Astrocyte (in vitro differentiated cells and primary cell): ENCODE measurements at regions not wholly inside any gene's neighbourhood (a gene's known extent, or its start where the extent isn't known, plus 50 kb on each side); places are given as distances from the start of the nearest gene placed in this dataset.

Source experiments
- EZH2 ChIP-seq: IDR thresholded peaks from 2 replicates; pipeline ENCODE4 v1.6.1; 2012; ENCODE audit warnings: mild to moderate bottlenecking, low read length, inconsistent platforms; ENCODE audit not compliant: insufficient read depth
- TF ChIP-seq, protein P1 (sequence below): IDR thresholded peaks from 2 replicates; pipeline ENCODE4 v1.5.1; 2011; ENCODE audit warnings: low read depth, mild to moderate bottlenecking, inconsistent platforms, low read length, moderate library complexity; ENCODE audit not compliant: insufficient read depth

DNA sequence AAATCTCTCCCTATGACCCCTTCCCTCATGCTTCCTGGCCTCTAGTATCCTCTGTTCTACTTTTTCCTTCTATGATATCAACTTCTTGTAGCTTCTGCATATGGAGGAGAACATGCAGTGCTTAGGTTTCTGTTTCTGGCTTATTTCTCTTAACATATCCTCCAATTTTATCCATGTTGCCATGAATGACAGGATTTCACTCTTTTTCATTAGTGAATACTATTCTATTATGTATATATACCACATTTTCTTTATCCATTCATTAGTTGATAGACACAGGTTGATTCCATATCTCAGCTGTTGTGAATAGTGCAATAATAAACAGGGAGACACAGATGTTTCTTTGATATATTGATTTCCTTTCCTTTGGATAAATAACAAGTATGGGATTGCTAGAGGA is 123.3 kb upstream of the SESN3 start:
- TF ChIP-seq, protein P1, sequence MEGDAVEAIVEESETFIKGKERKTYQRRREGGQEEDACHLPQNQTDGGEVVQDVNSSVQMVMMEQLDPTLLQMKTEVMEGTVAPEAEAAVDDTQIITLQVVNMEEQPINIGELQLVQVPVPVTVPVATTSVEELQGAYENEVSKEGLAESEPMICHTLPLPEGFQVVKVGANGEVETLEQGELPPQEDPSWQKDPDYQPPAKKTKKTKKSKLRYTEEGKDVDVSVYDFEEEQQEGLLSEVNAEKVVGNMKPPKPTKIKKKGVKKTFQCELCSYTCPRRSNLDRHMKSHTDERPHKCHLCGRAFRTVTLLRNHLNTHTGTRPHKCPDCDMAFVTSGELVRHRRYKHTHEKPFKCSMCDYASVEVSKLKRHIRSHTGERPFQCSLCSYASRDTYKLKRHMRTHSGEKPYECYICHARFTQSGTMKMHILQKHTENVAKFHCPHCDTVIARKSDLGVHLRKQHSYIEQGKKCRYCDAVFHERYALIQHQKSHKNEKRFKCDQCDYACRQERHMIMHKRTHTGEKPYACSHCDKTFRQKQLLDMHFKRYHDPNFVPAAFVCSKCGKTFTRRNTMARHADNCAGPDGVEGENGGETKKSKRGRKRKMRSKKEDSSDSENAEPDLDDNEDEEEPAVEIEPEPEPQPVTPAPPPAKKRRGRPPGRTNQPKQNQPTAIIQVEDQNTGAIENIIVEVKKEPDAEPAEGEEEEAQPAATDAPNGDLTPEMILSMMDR = no peak
- no peak for TF ChIP-seq EZH2
